HepG2 (cell line): ENCODE measurements at regions not wholly inside any gene's neighbourhood (a gene's known extent, or its start where the extent isn't known, plus 50 kb on each side); places are given as distances from the start of the nearest gene placed in this dataset.
A peak's percentile ranks its signal among the peaks of the same experiment; 100 is the strongest.

Experiments
- FOSL2 ChIP-seq: sonication (generic); formaldehyde crosslinking; IDR thresholded peaks from 2 replicates; pipeline ENCODE4 v1.4.0; 2020; ENCODE audit warnings: missing genetic modification reagents
- FOXP4 ChIP-seq: sonication (generic); formaldehyde crosslinking; IDR thresholded peaks from 2 replicates; pipeline ENCODE4 v1.4.0; 2020; ENCODE audit warnings: missing genetic modification reagents
- HDAC2 ChIP-seq: sonication (generic); formaldehyde crosslinking; IDR thresholded peaks from 2 replicates; pipeline ENCODE4 v1.4.0; 2020; ENCODE audit warnings: missing genetic modification reagents
- HMG20A ChIP-seq: IDR thresholded peaks from 2 replicates; pipeline ENCODE4 v1.6.1; 2016; ENCODE audit warnings: borderline replicate concordance
- MTA1 ChIP-seq: sonication (generic); formaldehyde crosslinking; IDR thresholded peaks from 2 replicates; pipeline ENCODE4 v1.4.0; 2020; ENCODE audit warnings: missing genetic modification reagents, mild to moderate bottlenecking, borderline replicate concordance
- MTERF4 ChIP-seq: sonication (generic); formaldehyde crosslinking; IDR thresholded peaks from 2 replicates; pipeline ENCODE4 v1.8.0; 2023; ENCODE audit warnings: mild to moderate bottlenecking, missing genetic modification reagents
- NCOA2 ChIP-seq: sonication (generic); formaldehyde crosslinking; IDR thresholded peaks from 2 replicates; pipeline ENCODE4 v1.8.0; 2022; ENCODE audit warnings: inconsistent platforms
- NFYB ChIP-seq: sonication (generic); formaldehyde crosslinking; IDR thresholded peaks from 2 replicates; pipeline ENCODE4 v1.4.0; 2020; ENCODE audit warnings: missing genetic modification reagents
- NFYC ChIP-seq: IDR thresholded peaks from 2 replicates; pipeline ENCODE4 v1.6.1; 2016; ENCODE audit warnings: missing genetic modification reagents, missing compliant biosample characterization
- NR2F6 ChIP-seq, 2 experiments: IDR thresholded peaks; 2 replicates each; pipeline ENCODE4 v1.6.1; 2016; ENCODE audit warnings: antibody characterized with exemption in 1 of 2, mild to moderate bottlenecking in 1 of 2
- YY1 ChIP-seq: IDR thresholded peaks from 2 replicates; pipeline ENCODE4 v1.6.1; 2011; ENCODE audit warnings: low read length, low read depth, moderate library complexity, mild to moderate bottlenecking; ENCODE audit not compliant: insufficient read depth, insufficient replicate concordance
- ZNF616 ChIP-seq: sonication (generic); formaldehyde crosslinking; IDR thresholded peaks from 2 replicates; pipeline ENCODE4 v1.5.0; 2020; ENCODE audit warnings: low read depth, mild to moderate bottlenecking, missing genetic modification reagents
- TF ChIP-seq, protein P1 (sequence below): sonication (generic); formaldehyde crosslinking; IDR thresholded peaks from 2 replicates; pipeline ENCODE4 v1.4.0; 2020; ENCODE audit warnings: missing genetic modification reagents, mild to moderate bottlenecking, borderline replicate concordance
- TF ChIP-seq, protein P2 (sequence below): sonication (generic); formaldehyde crosslinking; IDR thresholded peaks from 2 replicates; pipeline ENCODE4 v1.8.0; 2022; ENCODE audit warnings: mild to moderate bottlenecking, missing genetic modification reagents; ENCODE audit not compliant: insufficient replicate concordance
- TF ChIP-seq, protein P3 (sequence below): sonication (generic); formaldehyde crosslinking; IDR thresholded peaks from 2 replicates; pipeline ENCODE4 v1.4.0; 2020; ENCODE audit warnings: missing genetic modification reagents, borderline replicate concordance
- TF ChIP-seq, protein P4 (sequence below): sonication (generic); formaldehyde crosslinking; IDR thresholded peaks from 2 replicates; pipeline ENCODE4 v1.9.0; 2021; ENCODE audit warnings: missing genetic modification reagents, mild to moderate bottlenecking, borderline replicate concordance

- TF ChIP-seq MTA1 (CRISPR knock-in tag) (0 out of 2 replicates have a peak, but pooled peaks have one; percentile 26), ZNF616 (CRISPR knock-in tag) (no peak), FOXP4 (CRISPR knock-in tag) (peak; percentile 40; the same call in 1 of the 2 replicates), HMG20A (CRISPR knock-in tag) (peak; percentile 27; the same call in 1 of the 2 replicates), NFYC (CRISPR knock-in tag) (peak; percentile 16; the same call in 1 of the 2 replicates), HDAC2 (peak; percentile 33; the same call in 1 of the 2 replicates), NFYB (CRISPR knock-in tag) (peak; percentile 39; the same call in 1 of the 2 replicates), NR2F6 (IDR thresholded peaks at IDR 0.05) (peak; percentile 94), NR2F6 (CRISPR knock-in tag; IDR thresholded peaks at IDR 0.05) (peak; percentile 85), NCOA2 (CRISPR knock-in tag) (0 out of 2 replicates have a peak, but pooled peaks have one; percentile 30), YY1 (peak; percentile 12), FOSL2 (0 out of 2 replicates have a peak, but pooled peaks have one; percentile 18), MTERF4 (CRISPR knock-in tag) (no peak)
- TF ChIP-seq, protein P1, sequence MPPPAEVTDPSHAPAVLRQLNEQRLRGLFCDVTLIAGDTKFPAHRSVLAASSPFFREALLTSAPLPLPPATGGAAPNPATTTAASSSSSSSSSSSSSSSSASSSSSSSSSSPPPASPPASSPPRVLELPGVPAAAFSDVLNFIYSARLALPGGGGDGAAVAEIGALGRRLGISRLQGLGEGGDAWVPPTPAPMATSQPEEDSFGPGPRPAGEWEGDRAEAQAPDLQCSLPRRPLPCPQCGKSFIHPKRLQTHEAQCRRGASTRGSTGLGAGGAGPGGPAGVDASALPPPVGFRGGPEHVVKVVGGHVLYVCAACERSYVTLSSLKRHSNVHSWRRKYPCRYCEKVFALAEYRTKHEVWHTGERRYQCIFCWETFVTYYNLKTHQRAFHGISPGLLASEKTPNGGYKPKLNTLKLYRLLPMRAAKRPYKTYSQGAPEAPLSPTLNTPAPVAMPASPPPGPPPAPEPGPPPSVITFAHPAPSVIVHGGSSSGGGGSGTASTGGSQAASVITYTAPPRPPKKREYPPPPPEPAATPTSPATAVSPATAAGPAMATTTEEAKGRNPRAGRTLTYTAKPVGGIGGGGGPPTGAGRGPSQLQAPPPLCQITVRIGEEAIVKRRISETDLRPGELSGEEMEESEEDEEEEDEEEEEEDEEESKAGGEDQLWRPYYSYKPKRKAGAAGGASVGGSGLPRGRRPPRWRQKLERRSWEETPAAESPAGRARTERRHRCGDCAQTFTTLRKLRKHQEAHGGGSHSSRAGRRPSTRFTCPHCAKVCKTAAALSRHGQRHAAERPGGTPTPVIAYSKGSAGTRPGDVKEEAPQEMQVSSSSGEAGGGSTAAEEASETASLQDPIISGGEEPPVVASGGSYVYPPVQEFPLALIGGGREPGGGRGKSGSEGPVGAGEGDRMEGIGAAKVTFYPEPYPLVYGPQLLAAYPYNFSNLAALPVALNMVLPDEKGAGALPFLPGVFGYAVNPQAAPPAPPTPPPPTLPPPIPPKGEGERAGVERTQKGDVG (CRISPR knock-in tag) = peak; percentile 82; the same call in 1 of the 2 replicates
- TF ChIP-seq, protein P2, sequence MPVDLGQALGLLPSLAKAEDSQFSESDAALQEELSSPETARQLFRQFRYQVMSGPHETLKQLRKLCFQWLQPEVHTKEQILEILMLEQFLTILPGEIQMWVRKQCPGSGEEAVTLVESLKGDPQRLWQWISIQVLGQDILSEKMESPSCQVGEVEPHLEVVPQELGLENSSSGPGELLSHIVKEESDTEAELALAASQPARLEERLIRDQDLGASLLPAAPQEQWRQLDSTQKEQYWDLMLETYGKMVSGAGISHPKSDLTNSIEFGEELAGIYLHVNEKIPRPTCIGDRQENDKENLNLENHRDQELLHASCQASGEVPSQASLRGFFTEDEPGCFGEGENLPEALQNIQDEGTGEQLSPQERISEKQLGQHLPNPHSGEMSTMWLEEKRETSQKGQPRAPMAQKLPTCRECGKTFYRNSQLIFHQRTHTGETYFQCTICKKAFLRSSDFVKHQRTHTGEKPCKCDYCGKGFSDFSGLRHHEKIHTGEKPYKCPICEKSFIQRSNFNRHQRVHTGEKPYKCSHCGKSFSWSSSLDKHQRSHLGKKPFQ = no peak
- TF ChIP-seq, protein P3, sequence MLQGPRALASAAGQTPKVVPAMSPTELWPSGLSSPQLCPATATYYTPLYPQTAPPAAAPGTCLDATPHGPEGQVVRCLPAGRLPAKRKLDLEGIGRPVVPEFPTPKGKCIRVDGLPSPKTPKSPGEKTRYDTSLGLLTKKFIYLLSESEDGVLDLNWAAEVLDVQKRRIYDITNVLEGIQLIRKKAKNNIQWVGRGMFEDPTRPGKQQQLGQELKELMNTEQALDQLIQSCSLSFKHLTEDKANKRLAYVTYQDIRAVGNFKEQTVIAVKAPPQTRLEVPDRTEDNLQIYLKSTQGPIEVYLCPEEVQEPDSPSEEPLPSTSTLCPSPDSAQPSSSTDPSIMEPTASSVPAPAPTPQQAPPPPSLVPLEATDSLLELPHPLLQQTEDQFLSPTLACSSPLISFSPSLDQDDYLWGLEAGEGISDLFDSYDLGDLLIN = no peak
- TF ChIP-seq, protein P4, sequence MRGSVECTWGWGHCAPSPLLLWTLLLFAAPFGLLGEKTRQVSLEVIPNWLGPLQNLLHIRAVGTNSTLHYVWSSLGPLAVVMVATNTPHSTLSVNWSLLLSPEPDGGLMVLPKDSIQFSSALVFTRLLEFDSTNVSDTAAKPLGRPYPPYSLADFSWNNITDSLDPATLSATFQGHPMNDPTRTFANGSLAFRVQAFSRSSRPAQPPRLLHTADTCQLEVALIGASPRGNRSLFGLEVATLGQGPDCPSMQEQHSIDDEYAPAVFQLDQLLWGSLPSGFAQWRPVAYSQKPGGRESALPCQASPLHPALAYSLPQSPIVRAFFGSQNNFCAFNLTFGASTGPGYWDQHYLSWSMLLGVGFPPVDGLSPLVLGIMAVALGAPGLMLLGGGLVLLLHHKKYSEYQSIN (CRISPR knock-in tag) = no peak
Measured at GRCh38 chr10:78969719-78970118, 99.0 kb upstream of the ZMIZ1 start (continued).
